ENCODE measurements at regions not wholly inside any gene's neighbourhood (a gene's known extent, or its start where the extent isn't known, plus 50 kb on each side); places are given as distances from the start of the nearest gene placed in this dataset.

DNA sequence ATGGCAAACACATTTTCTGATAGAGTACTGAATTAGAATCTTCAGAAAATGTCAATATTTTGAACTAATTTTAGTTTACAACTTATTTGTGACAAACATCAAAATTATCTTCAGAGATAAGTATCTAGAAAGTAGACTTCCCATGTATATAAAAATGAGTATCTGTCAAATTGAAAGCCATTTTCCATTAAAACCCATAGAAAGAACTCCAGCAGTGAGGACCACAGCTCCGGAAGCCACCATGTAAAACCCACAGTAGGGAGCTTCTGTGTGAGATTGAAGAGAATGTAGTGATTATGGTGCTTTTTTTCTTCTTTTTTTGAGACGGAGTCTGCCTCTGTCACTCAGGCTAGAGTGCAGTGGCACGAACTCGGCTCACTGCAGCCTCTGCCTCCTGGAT is 687.0 kb downstream of the TYW1 start:
- TF ChIP-seq, protein P1, sequence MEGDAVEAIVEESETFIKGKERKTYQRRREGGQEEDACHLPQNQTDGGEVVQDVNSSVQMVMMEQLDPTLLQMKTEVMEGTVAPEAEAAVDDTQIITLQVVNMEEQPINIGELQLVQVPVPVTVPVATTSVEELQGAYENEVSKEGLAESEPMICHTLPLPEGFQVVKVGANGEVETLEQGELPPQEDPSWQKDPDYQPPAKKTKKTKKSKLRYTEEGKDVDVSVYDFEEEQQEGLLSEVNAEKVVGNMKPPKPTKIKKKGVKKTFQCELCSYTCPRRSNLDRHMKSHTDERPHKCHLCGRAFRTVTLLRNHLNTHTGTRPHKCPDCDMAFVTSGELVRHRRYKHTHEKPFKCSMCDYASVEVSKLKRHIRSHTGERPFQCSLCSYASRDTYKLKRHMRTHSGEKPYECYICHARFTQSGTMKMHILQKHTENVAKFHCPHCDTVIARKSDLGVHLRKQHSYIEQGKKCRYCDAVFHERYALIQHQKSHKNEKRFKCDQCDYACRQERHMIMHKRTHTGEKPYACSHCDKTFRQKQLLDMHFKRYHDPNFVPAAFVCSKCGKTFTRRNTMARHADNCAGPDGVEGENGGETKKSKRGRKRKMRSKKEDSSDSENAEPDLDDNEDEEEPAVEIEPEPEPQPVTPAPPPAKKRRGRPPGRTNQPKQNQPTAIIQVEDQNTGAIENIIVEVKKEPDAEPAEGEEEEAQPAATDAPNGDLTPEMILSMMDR (tag by site-specific recombination; IDR thresholded peaks at IDR 0.05): no peak
- TF ChIP-seq, protein P2, sequence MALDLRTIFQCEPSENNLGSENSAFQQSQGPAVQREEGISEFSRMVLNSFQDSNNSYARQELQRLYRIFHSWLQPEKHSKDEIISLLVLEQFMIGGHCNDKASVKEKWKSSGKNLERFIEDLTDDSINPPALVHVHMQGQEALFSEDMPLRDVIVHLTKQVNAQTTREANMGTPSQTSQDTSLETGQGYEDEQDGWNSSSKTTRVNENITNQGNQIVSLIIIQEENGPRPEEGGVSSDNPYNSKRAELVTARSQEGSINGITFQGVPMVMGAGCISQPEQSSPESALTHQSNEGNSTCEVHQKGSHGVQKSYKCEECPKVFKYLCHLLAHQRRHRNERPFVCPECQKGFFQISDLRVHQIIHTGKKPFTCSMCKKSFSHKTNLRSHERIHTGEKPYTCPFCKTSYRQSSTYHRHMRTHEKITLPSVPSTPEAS (tag by site-specific recombination; IDR thresholded peaks at IDR 0.05): no peak
- TF ChIP-seq, protein P3, sequence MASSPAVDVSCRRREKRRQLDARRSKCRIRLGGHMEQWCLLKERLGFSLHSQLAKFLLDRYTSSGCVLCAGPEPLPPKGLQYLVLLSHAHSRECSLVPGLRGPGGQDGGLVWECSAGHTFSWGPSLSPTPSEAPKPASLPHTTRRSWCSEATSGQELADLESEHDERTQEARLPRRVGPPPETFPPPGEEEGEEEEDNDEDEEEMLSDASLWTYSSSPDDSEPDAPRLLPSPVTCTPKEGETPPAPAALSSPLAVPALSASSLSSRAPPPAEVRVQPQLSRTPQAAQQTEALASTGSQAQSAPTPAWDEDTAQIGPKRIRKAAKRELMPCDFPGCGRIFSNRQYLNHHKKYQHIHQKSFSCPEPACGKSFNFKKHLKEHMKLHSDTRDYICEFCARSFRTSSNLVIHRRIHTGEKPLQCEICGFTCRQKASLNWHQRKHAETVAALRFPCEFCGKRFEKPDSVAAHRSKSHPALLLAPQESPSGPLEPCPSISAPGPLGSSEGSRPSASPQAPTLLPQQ (tag by site-specific recombination; IDR thresholded peaks at IDR 0.05): no peak
- no peak for TF ChIP-seq ZNF521 (tag by site-specific recombination; IDR thresholded peaks at IDR 0.05)
- TF ChIP-seq ZNF266 (tag by site-specific recombination; IDR thresholded peaks at IDR 0.05; ENCODE audit: low read depth): no peak
- no peak for TF ChIP-seq GLIS2 (tag by site-specific recombination; IDR thresholded peaks at IDR 0.05)
- TF ChIP-seq YY1 (tag by site-specific recombination; IDR thresholded peaks at IDR 0.05): no peak
- no peak for TF ChIP-seq ZNF169 (tag by site-specific recombination; IDR thresholded peaks at IDR 0.05)
- TF ChIP-seq, protein P4, sequence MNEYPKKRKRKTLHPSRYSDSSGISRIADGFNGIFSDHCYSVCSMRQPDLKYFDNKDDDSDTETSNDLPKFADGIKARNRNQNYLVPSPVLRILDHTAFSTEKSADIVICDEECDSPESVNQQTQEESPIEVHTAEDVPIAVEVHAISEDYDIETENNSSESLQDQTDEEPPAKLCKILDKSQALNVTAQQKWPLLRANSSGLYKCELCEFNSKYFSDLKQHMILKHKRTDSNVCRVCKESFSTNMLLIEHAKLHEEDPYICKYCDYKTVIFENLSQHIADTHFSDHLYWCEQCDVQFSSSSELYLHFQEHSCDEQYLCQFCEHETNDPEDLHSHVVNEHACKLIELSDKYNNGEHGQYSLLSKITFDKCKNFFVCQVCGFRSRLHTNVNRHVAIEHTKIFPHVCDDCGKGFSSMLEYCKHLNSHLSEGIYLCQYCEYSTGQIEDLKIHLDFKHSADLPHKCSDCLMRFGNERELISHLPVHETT (tag by site-specific recombination; IDR thresholded peaks at IDR 0.05): no peak
- TF ChIP-seq RBAK (tag by site-specific recombination; IDR thresholded peaks at IDR 0.05): no peak
- TF ChIP-seq, protein P5, sequence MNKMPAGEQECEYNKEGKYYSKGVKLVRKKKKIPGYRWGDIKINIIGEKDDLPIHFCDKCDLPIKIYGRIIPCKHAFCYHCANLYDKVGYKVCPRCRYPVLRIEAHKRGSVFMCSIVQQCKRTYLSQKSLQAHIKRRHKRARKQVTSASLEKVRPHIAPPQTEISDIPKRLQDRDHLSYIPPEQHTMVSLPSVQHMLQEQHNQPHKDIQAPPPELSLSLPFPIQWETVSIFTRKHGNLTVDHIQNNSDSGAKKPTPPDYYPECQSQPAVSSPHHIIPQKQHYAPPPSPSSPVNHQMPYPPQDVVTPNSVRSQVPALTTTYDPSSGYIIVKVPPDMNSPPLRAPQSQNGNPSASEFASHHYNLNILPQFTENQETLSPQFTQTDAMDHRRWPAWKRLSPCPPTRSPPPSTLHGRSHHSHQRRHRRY (tag by site-specific recombination; IDR thresholded peaks at IDR 0.05): no peak
- no peak for TF ChIP-seq ZNF19 (tag by site-specific recombination; IDR thresholded peaks at IDR 0.05; ENCODE audit: low read depth)

Measured in HEK293 (cell line).